HG02973 (cell line): ENCODE measurements at regions not wholly inside any gene's neighbourhood (a gene's known extent, or its start where the extent isn't known, plus 50 kb on each side); places are given as distances from the start of the nearest gene placed in this dataset.
"Not testable (repeated sequence)": the region's sequence is repeated elsewhere in the genome, so short reads cannot be mapped to it uniquely, and the experiment has no call there.

ENCODE experiments used
- ATAC-seq: cut with Tn5 transposase; IDR thresholded peaks from one replicate; pipeline ENCODE4 v1.9.1; 2021; ENCODE audit warnings: moderate library complexity; ENCODE audit not compliant: unreplicated experiment

- ATAC-seq, result no peak
Observed at GRCh38 chr13:99677116-99677951, 176.1 kb downstream of the TM9SF2 start.

- no peak for ATAC-seq
Observed at GRCh38 chr13:99671746-99672145, 170.5 kb downstream of the TM9SF2 start.

- ATAC-seq, result not testable (repeated sequence)
Observed at GRCh38 chr13:99669096-99669495, 167.8 kb downstream of the TM9SF2 start.

- no peak for ATAC-seq
Observed at GRCh38 chr13:99666146-99666805, 165.0 kb downstream of the TM9SF2 start.

- ATAC-seq, result no peak
Observed at GRCh38 chr13:99665711-99666110, 164.4 kb downstream of the TM9SF2 start.

- ATAC-seq, result no peak
Observed at GRCh38 chr13:99663908-99664307, 162.6 kb downstream of the TM9SF2 start.

- no peak for ATAC-seq
Observed at GRCh38 chr13:99663185-99663825, 162.0 kb downstream of the TM9SF2 start.

- no peak for ATAC-seq
Observed at GRCh38 chr13:99662678-99663077, 161.4 kb downstream of the TM9SF2 start.

GRCh38 chr13:99661791-99662190, 160.5 kb downstream of the TM9SF2 start:
- no peak for ATAC-seq

GRCh38 chr13:99659866-99660554, 158.7 kb downstream of the TM9SF2 start:
- ATAC-seq, result no peak

GRCh38 chr13:99659226-99659625, 158.0 kb downstream of the TM9SF2 start:
- no peak for ATAC-seq

- ATAC-seq, result peak; percentile 39
Observed at GRCh38 chr13:99658261-99658991, 157.2 kb downstream of the TM9SF2 start.

GRCh38 chr13:99657848-99658260, 156.6 kb downstream of the TM9SF2 start:
- no peak for ATAC-seq

GRCh38 chr13:99656844-99657381, 155.6 kb downstream of the TM9SF2 start:
- ATAC-seq, result no peak

- ATAC-seq, result peak; percentile 74
Observed at GRCh38 chr13:99656092-99656745, 154.9 kb downstream of the TM9SF2 start.

GRCh38 chr13:99655351-99656091, 154.2 kb downstream of the TM9SF2 start:
- no peak for ATAC-seq

- no peak for ATAC-seq
Observed at GRCh38 chr13:99654076-99654475, 152.8 kb downstream of the TM9SF2 start.

GRCh38 chr13:99653526-99653925, 152.3 kb downstream of the TM9SF2 start:
- ATAC-seq, result no peak

- no peak for ATAC-seq
Observed at GRCh38 chr13:99652901-99653300, 151.6 kb downstream of the TM9SF2 start.
